Panc1 (cell line): ENCODE measurements at regions not wholly inside any gene's neighbourhood (a gene's known extent, or its start where the extent isn't known, plus 50 kb on each side); places are given as distances from the start of the nearest gene placed in this dataset.

Source experiments
- CTCF ChIP-seq: fragments of 450-650 bp; IDR thresholded peaks from 2 replicates; pipeline ENCODE4 v1.5.1; 2017; ENCODE audit warnings: mild to moderate bottlenecking
- POLR2AphosphoS5 ChIP-seq: IDR thresholded peaks from 2 replicates; pipeline ENCODE4 v1.6.1; 2012; ENCODE audit warnings: mild to moderate bottlenecking, low read depth, low read length, moderate library complexity
- REST ChIP-seq, 2 experiments: IDR thresholded peaks; 2 replicates each; pipeline ENCODE4 v1.6.1; 2011 to 2012; ENCODE audit warnings: low read depth in 2 of 2, control low read depth in 1 of 2, low read length in 1 of 2, mild to moderate bottlenecking in 1 of 2, moderate library complexity in 1 of 2; ENCODE audit not compliant: insufficient read depth in 1 of 2
- SIN3A ChIP-seq: IDR thresholded peaks from 2 replicates; pipeline ENCODE4 v1.6.1; 2012; ENCODE audit warnings: low read depth, mild to moderate bottlenecking, low read length, moderate library complexity, borderline replicate concordance; ENCODE audit not compliant: insufficient read depth

GRCh38 chr10:78512205-78512550, 478.5 kb downstream of the RPS24 start:
- TF ChIP-seq SIN3A (no peak), POLR2AphosphoS5 (no peak), CTCF (no peak), REST (IDR thresholded peaks at IDR 0.05; ENCODE audit: insufficient read depth in 1 of 2, low read depth in 2 of 2, low read length in 1 of 2) (no peak)
